NCI-H1105 treated with DMSO at 0.1 percent for 48 hours (cell line): ENCODE measurements at regions not wholly inside any gene's neighbourhood (a gene's known extent, or its start where the extent isn't known, plus 50 kb on each side); places are given as distances from the start of the nearest gene placed in this dataset.
"Not testable (repeated sequence)": the region's sequence is repeated elsewhere in the genome, so short reads cannot be mapped to it uniquely, and the experiment has no call there.

Experiments
- DNase-seq: peaks from one replicate; lab custom pipeline; 2025; lab: John Stamatoyannopoulos, UW

DNA sequence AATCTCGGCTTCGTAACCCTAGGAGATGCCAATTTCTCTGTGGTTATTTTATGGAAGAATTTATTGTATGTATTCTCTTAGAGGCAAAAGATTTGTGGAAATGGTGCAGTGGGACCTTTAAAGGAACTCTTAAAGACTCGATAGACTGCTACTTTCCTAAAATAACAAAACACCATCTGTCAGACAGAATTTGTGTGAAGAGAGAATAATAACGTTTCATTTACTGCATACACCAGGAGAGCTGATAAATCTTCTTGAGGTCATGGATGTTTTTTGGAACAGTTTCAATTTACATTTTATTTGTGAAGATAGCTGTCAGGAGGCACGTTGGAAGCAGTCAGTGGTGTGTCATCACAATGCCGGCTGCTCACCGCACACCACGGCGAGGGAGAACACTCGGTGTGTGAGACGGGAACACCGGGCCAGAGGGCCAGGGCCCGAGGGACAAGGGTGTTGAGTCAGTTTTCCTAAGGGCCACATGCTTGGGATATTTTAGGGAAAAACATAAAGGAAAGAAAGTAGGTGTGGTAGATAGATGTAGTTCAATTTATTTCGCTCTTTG is 1681.0 kb upstream of the DDX18 start:
- DNase-seq, result peak; percentile 34

DNA sequence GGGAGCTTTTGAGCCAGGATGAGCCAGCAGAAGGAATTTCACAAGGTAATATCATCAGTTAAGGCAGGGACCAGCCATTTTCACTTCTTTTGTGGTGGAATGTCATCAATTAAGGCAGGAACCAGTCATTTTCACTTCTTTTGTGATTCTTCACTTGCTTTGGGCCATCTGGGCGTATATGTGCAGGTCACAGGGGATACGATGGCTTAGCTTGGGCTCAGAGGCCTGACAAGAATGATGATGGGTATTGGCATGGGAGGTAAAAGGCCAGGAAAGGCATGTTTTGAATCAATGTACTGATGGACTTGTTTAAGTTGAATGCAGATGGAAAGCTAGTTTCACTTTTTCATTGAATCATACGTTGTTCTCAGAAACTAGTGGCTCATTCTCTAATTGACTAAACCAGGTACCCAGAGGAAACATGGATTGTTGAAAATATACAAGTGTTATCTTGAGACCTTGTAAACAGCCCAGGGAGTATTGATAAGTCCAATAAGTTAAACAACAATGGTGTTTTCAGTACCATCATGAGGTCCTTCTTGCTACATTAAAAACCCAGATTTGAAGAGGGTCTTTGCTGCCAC is 1672.5 kb upstream of the DDX18 start:
- DNase-seq, result no peak

DNA sequence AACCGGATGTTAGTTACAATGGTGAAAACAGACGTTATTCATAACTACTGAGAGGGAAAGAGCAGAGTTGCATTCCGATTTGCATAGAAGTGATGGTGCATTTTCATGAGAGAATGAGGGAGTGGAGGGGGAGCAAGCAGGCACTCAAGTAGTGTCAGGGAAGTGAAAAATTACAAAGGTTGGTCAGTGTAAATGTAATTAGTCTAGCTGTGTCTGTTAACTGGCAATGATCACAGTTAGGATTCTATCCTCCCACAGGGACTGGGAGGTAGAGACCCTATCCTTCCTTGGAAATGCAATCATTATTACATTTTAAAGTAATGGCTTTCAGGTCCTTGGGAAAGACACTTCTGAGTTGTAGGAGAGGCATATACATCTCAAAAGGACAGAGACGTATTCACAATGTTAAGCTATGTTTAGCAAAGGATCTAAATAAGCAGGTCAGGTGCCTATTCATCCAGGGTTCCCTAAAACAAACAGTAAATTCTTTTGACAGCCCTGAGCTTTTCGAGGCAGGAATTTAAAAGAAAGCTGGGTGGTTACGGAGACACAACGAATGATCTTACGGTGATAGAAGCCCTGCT is 1671.8 kb upstream of the DDX18 start:
- DNase-seq, result no peak

DNA sequence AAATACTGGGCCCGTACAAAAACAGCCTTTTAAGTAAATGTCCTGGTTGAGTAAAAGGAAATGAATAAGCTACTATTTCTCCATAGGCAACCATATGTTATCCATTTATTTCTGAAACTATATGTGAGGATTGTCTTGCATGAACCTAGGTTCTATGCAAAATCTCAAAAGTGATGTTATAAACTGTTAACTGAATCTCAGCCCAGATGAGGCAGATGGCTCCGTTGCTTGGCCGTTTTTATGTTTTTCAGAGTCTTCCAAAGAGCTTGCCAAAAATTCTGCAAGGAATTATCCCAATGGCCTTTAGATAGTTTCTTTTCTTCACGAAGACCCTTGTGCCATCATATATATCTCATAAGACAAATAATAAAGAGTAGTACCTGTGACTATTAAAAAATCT is 1669.5 kb upstream of the DDX18 start:
- no peak for DNase-seq

DNA sequence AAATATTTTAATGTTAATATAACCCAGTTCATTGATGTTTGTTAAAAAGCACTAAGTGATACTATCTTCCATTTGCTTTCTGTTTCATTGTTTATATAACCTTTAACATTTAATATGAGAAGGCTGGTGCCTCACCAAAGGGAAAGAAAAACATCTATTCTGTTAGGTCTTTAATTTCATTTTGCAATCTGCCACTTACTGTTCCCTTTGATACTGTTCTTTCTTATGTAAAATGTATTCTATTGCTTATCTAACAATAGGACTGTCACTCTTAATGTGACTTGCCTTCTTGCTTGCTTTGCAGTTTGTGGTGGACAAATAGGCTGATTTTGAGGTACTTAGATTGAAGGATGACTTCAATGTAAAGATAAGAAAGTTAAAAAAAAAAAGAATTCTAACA is 1666.1 kb upstream of the DDX18 start:
- no peak for DNase-seq

DNA sequence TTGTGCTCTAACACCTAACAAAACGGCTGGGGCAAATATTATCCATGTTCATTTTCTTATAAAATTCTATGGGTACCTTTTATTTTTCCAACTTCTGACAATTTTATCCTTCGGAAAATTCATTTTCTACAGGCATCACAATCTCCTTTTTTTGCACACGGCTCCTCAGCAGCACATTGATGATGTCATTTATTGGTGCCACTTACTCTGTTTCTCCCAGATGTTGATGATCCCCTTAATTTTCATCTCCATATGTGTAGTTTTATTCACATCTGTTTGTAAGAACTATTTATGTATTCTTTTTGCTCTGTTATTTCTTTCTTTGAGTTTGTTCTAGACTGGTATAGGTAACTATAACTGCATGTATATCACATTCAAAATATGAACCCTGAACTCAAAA is 1660.8 kb upstream of the DDX18 start:
- no peak for DNase-seq

DNA sequence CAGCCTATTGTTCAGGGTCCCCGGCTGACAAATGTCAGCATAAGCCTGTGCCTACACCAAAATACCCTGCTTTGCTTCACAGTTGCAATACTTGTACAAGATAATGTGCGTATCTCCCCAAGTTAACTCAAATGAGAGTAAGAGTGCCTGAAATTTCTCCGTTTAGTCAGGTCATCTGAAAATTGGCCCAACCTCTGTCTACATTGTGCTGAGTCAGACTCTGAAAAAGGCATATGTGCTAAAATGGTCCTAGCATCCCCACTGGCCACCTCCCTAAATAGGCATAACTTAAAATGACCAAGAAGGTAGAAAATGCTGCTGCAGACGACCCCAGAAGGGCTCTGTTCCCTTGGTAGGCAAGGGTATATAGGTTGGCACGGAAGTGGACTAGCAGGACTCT is 1653.8 kb upstream of the DDX18 start:
- no peak for DNase-seq

DNA sequence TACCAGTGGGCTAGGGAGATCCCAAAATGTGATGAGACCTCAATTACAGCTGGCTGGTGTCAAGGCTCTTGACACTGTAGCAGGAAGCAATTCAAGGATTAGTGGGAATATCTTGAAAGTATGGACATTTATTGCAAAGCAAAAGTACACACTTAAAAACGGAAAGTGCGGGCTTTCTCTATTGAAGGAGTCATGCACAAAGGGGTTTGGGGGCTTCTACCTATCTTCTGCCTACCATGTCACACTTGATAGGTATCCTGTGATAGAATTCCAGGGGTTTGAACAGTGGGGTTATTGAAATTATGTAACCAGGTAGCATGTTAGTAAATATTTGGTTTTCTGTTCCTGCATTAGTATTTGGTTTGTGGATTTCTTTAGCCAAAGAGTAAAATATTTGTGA is 1652.1 kb upstream of the DDX18 start:
- no peak for DNase-seq

DNA sequence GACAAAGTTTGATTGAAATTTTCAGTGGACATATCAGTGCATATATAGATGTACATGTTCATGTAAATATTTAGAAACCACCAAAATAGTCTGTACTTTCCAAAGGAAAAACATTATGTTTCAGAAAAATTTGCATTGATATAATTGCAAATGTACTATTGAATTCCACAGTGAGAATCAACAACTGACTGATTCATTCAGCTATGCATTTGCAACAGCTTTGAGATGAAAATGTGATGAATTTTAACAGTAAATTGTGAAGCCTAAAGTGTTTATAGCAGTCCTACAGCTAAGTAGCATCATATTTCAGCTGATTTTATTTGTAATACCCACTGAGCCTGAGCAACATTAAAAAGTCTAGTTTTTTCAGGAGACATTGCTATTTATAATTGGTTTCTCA is 1647.4 kb upstream of the DDX18 start:
- DNase-seq, result no peak

DNA sequence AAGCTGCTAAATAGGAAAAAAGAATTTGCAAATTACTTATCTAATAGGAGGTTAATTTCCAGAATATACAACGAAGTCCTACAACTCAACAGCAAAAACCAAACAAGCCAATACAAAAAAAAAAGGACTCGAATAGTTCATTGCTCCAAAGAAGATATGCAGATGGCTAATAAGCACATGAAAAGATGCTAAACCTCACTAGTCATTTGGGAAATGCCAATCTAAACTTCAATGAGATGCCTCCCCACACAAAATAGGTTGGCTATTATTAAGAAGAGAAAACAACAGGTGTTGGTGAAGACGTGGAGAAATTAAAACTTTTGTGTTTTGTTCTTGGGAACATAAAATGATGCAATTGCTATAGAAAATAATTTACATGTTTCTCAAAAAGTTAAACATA is 1634.4 kb upstream of the DDX18 start:
- no peak for DNase-seq

DNA sequence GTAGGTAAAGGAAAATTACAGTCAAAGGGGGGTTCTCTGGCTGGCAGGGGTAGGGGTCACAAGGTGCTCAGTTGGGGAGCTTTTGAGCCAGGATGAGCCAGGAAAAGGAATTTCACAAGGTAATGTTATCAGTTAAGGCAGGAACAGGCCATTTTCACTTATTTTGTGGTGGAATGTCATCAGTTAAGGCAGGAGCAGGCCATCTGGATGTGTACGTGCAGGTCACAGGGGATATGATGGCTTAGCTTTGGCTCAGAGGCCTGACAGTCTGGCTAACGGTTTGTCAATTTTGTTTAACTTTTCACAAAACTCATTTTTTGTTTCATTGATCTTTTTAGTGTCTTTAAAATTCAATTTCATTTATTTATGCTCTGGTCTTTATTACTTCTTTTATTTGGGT is 1623.8 kb upstream of the DDX18 start:
- DNase-seq, result not testable (repeated sequence)

DNA sequence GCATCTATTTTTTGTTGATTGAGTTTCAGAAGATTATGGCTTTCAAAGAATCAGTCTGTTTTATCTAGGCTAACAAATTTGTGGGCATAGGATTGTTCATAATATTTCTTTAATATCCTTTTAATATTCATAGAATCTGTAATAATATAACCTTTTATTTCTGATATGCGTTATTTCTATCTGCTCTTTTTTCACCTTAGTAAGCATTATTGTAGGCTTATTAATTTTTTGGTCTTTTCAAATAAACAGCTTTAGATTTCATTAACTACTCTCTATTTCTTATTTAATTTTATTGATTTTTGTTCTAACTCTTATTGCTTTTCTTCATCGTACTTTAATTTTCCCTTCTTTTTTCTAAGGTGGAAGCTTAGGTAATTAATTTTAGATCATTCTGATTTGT is 1614.4 kb upstream of the DDX18 start:
- DNase-seq, result no peak

DNA sequence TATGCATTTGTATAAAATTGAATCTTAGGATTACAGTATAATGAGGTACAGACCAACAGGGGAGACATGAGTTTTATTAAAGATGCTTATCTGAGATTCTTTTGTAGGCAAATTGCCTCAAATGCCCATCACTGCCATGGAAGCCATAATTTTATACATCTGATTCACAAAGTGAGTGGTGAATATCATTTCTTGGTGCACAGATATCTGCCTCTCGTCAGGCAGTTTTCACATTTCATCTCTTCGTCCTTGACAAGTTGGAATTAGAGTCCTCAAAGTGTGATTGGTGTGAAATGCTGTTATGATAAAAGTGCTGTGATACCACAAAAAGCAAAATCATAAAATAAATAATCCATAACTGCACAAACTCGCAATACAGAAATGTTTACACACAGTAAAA is 1602.8 kb upstream of the DDX18 start:
- DNase-seq, result no peak

DNA sequence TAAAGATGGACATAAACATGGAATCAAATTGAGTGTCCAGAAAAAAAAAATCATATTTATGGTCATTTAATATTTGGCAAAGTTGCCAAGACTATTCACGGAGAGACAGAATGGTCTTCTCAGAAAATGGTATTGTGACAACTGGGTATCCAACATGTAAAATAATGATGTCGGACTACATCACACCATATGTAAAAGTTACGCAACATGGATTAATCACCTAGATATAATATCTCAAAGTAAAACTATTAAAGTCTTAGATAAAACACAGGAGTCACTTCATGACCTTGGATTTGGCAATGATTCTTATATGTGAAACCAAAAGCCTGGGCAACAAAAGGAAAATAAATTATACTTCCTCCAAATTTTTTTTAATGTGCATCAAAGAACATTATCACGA is 1591.7 kb upstream of the DDX18 start:
- DNase-seq, result no peak

DNA sequence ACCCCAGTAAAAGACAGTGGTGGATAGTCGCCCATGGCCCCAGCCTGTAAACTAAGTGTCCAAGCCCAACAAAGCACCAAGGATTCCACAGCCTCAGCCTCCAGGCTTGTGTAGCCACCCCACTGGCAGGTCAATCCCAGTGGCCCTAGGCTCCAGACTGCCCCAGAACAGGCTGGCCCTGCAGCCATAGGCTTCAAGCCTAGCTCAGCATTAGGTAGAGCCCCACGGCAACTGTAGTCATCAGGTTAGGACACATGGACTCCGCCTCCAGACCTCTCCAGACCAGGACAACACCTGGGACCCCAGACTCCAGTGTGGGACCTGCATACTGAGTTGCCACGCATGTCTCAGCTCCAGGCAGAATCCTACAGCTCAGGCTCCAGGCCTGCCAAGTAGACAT is 1590.6 kb upstream of the DDX18 start:
- no peak for DNase-seq

DNA sequence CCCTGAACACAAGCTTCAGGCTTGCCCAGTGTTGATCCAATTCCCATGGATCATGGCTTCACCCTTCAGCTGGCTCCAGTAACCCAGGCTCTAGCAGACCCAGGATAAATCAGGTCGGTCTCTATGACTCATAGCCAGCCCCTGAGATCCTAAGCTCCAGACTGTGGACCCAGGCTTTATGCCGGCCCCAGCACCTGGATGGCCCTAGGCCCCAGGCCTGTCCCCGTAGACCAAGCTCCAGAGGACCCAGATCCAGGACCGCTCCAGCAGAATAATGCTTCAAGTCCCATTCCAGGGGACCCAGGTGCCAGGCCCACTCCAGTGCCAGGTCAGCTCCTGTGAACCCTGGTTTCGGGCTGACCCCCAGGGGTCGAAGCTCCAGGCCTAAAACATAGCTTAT is 1589.9 kb upstream of the DDX18 start:
- DNase-seq, result no peak

DNA sequence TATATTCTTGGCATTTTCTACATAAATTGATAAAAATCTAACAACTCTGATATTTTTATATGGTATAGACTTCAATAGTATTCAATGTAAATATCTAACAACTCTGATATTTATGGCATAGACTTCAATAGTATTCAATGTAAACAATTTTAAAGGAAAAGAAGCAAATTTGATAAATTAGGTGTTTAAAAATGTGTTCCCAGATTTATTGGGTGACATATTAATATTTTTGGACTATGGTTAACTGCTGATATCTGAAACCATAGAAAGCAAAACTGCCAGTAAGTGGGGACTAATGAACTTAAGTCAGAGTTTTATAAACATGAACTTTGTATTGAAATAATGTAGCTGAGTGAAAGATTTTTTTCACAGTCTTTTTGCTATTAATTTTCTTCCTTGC is 1576.0 kb upstream of the DDX18 start:
- no peak for DNase-seq

DNA sequence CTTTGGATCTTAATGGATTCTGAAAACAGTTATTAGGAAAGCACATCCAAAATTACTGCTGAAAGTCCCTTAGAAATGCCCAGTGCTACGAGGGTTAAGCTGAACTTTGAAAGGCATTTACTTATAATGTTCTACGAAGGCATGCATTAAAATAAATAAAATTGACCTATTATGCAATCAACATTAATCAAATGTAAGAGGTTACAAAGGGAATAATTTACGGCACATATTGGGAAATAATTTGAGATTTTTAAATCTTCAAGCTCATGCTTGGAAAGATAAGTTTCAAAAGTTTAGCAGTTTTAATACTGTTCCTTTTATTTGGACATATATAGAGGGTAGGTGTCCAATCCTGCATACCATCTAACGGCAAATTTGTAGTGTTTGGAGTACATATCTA is 1564.1 kb upstream of the DDX18 start:
- no peak for DNase-seq

DNA sequence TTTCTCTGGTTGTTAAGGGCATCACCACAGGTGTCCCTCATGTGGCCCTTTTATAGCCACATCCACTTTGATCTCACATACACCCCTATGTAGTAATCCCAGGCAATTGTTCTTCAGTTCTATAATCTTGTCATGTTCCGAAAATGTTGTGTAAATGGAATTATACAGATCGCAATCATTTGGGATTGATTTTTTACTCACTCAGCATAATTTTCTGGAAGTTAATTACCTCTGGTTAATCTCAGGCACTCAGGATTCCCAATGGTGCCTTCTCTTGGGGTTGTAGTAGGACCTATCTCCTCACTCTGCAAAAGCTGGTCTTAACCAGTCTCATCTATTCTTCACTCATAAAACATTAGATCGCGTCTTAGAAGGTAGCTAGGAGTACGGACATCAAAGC is 1549.6 kb upstream of the DDX18 start:
- DNase-seq, result no peak

DNA sequence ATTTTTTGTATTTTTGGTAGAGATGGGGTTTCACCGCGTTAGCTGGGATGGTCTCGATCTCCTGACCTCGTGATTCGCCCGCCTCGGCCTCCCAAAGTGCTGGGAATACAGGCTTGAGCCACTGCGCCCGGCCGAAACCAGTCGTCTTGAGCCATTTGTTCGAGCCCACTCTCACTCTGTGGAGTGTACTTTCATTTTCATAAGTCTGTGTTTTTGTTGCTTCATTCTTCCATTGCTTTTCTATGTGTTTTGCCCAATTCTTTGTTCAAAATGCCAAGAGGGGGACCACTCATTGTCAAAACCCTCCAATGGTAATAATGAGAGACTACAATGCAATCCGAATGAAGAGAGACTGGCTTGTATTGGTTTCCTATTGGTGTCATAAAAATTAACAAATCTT is 1545.5 kb upstream of the DDX18 start:
- no peak for DNase-seq

DNA sequence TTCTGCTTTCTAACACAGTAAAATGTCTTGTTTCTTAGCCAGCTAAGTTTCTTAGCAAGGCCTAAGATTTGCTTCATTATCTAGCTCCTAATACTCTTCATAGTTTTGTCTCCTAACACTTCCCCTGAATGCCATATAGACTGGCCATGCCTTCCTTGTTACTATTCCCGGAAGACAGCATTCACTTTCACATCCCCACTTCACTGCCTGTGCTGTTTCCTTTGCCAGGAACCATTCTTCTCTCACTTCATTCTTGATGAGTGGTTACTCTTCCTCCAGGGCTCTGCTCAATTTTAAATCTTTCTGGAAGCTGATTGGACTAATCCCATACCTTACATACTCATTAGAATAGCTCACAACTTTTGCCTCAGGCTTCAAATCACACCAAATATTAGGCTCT is 1510.2 kb upstream of the DDX18 start:
- no peak for DNase-seq

DNA sequence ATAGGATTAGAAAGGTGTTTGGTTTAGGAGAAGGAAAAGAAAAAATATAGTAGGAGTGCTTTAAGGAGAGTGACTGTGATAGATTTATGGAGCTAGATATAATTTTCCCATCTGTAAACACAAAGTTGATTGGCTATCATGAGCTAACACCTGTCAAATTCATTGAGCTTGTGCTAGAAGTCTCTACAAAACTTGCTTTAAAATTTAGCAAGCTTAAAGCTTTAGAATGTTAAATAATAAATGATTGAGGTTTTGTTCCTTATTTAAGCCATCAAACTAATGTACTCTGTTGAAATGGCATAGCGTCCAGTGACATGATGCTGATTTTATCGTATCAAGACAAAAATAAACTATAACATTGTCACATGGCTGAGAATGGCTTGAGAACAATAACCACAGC is 1497.4 kb upstream of the DDX18 start:
- DNase-seq, result no peak

DNA sequence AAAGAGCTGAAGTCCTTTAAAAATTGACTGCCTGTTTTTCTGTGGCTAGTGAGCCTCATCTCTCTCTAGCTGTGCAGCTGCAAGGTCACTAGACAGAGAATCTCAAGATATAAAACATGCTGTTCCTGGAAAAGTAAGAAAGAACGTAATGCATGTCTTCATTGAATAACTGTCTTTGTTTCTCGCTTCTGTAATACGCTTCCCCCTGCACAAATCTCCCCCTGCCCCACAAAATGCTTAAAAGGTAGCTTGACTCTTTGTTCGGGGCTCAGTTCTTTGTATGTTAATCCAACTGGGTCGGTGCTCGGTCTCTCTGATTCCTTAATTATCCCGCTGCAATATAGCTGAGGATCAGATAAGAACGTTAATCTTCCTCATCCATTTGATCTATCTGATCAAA is 1495.9 kb upstream of the DDX18 start:
- not testable (repeated sequence) for DNase-seq

DNA sequence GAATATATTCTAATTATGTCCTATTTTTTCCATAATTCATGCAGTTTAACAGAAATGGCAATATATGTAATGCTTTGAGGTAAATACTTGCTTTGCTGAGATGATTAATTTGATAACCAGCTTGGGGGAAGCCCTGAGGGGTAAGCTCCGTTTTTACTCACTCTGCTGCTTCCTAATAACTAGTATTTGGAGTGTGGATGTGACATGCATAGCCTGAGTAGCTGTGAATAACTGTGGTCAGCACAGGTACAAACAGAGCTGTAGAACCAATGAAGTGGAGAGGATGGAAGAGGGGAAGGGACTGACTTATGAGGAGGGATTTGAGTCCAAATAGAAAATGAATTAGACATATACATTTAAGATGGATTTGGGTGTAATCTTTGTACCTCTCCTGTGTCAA is 1495.5 kb upstream of the DDX18 start:
- no peak for DNase-seq
